ENCODE measurements at regions not wholly inside any gene's neighbourhood (a gene's known extent, or its start where the extent isn't known, plus 50 kb on each side); places are given as distances from the start of the nearest gene placed in this dataset.

DNA sequence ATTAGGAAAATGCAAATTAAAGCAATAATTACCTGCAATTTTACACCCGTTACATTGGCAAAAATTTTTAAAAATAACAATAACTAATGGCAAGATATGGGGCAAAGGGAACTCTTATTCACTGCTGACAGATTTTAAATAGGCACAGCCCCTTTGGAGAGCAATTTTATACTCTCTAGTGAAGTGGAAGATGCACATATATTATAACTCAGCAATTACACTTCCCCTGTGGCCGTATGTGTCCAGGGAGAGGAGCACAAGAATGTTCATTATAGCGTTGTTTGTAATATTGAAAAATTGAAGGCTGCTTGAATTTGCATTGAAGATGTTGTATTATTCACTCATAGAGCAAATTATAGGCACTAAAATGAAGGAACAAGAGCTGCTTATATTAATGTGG, 488.3 kb upstream of the ATXN7L3B start:
- H3K36me3 ChIP-seq (ENCODE audit: control insufficient read depth in 3 of 3, insufficient read depth in 3 of 3, low read length in 3 of 3), result no peaks in the 10 kb centered on the region
- no peak overlapping the region for H3K27ac ChIP-seq (ENCODE audit: low read depth, low read length)
- no peaks in the 10 kb centered on the region for H3K4me1 ChIP-seq (ENCODE audit: control insufficient read depth in 3 of 3, insufficient read depth in 3 of 3, low read length in 3 of 3)
- no peaks in the 10 kb centered on the region for H3K27me3 ChIP-seq (ENCODE audit: control insufficient read depth in 3 of 3, insufficient read depth in 3 of 3, low read length in 3 of 3)
- no peak overlapping the region for H3K9ac ChIP-seq (ENCODE audit: low read depth in 1 of 3, low read length in 3 of 3)
- H3K4me3 ChIP-seq (ENCODE audit: low read length in 3 of 3), result no peak overlapping the region
- no peaks in the 10 kb centered on the region for H3K9me3 ChIP-seq (ENCODE audit: control insufficient read depth in 3 of 3, low read length in 3 of 3)

- Histone ChIP-seq H3K9me3 (ENCODE audit: control insufficient read depth in 3 of 3, low read length in 3 of 3) (no peaks in the 10 kb centered on the region), H3K36me3 (ENCODE audit: control insufficient read depth in 3 of 3, insufficient read depth in 3 of 3, low read length in 3 of 3) (no peaks in the 10 kb centered on the region), H3K9ac (ENCODE audit: low read depth in 1 of 3, low read length in 3 of 3) (no peak overlapping the region), H3K4me1 (ENCODE audit: control insufficient read depth in 3 of 3, insufficient read depth in 3 of 3, low read length in 3 of 3) (no peaks in the 10 kb centered on the region), H3K27me3 (ENCODE audit: control insufficient read depth in 3 of 3, insufficient read depth in 3 of 3, low read length in 3 of 3) (no peaks in the 10 kb centered on the region), H3K27ac (ENCODE audit: low read depth, low read length) (no peak overlapping the region), H3K4me3 (ENCODE audit: low read length in 3 of 3) (no peak overlapping the region)
These were observed 485.8 kb upstream of the ATXN7L3B start for GRCh38 chr12:74051848-74052247.

DNA sequence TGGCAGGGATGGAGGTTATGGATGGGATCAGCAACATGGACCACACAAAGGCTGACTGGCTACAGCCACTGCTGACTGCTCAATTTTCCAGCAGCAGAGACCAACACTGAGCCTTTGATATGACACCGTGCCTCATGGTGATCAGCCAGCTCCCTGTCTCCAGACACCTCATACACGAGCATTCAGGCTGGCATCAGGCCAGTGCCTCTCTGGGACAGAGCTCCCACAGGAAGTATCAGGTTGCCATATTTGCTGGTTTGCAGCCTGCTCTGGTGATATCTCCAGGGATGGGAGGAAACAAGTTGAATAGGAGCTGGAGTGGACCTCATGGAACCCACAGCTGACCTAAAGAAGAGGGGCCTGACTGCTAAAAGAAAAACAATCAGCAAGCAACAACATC, 471.2 kb upstream of the ATXN7L3B start:
- Histone ChIP-seq H3K27me3 (ENCODE audit: control insufficient read depth in 3 of 3, insufficient read depth in 3 of 3, low read length in 3 of 3) (no peaks in the 10 kb centered on the region), H3K9ac (ENCODE audit: low read depth in 1 of 3, low read length in 3 of 3) (no peak overlapping the region), H3K9me3 (ENCODE audit: control insufficient read depth in 3 of 3, low read length in 3 of 3) (no peaks in the 10 kb centered on the region), H3K4me1 (ENCODE audit: control insufficient read depth in 3 of 3, insufficient read depth in 3 of 3, low read length in 3 of 3) (no peaks in the 10 kb centered on the region), H3K36me3 (ENCODE audit: control insufficient read depth in 3 of 3, insufficient read depth in 3 of 3, low read length in 3 of 3) (no peaks in the 10 kb centered on the region), H3K27ac (ENCODE audit: low read depth, low read length) (no peak overlapping the region), H3K4me3 (ENCODE audit: low read length in 3 of 3) (no peak overlapping the region)

DNA sequence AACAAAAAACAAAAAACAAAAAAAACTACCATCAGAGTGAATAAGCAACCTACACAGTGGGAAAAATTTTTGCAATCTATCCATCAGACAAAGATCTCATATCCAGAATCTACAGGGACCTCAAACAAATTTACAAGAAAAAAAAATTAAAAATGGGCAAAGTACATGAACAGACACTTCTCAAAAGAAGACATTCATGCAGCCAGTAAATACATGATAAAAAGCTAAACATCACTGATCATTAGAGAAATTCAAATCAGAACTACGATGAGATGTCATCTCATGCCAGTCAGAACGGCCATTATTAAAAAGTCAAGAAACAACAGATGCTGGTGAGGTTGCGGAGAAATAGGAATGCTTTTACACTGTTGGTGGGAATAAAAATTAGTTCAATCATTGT, 466.5 kb upstream of the ATXN7L3B start:
- Histone ChIP-seq H3K27ac (ENCODE audit: low read depth, low read length) (no peak overlapping the region), H3K4me1 (ENCODE audit: control insufficient read depth in 3 of 3, insufficient read depth in 3 of 3, low read length in 3 of 3) (no peaks in the 10 kb centered on the region), H3K27me3 (ENCODE audit: control insufficient read depth in 3 of 3, insufficient read depth in 3 of 3, low read length in 3 of 3) (no peaks in the 10 kb centered on the region), H3K9me3 (ENCODE audit: control insufficient read depth in 3 of 3, low read length in 3 of 3) (peaks cover 0 to 3% (median 0%) of the 10 kb centered on the region in 3 donors), H3K36me3 (ENCODE audit: control insufficient read depth in 3 of 3, insufficient read depth in 3 of 3, low read length in 3 of 3) (no peaks in the 10 kb centered on the region), H3K9ac (ENCODE audit: low read depth in 1 of 3, low read length in 3 of 3) (no peak overlapping the region), H3K4me3 (ENCODE audit: low read length in 3 of 3) (no peak overlapping the region)

DNA sequence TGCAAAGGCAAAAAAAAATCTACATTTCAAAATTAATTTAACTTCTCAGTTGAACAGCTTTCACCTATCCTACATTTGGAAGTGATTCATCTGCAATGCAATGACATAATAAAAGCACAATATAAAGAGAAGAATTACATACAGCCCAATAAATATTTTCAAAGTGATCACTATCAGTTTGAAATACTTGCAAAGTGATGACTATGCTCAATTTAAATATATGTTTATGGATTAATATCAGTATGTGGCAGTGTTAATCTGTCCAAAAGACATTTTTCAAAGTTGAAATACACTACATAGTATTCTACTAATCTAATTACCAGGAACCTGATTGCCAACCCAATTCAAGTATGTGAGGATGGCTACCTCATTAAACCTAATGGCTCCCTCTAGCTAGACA, 460.7 kb upstream of the ATXN7L3B start:
- H3K27ac ChIP-seq (ENCODE audit: low read depth, low read length), result no peak overlapping the region
- peaks cover 0 to 3% (median 0%) of the 10 kb centered on the region in 3 donors for H3K9me3 ChIP-seq (ENCODE audit: control insufficient read depth in 3 of 3, low read length in 3 of 3)
- no peak overlapping the region for H3K4me3 ChIP-seq (ENCODE audit: low read length in 3 of 3)
- H3K9ac ChIP-seq (ENCODE audit: low read depth in 1 of 3, low read length in 3 of 3), result no peak overlapping the region
- H3K27me3 ChIP-seq (ENCODE audit: control insufficient read depth in 3 of 3, insufficient read depth in 3 of 3, low read length in 3 of 3), result no peaks in the 10 kb centered on the region
- no peaks in the 10 kb centered on the region for H3K36me3 ChIP-seq (ENCODE audit: control insufficient read depth in 3 of 3, insufficient read depth in 3 of 3, low read length in 3 of 3)
- H3K4me1 ChIP-seq (ENCODE audit: control insufficient read depth in 3 of 3, insufficient read depth in 3 of 3, low read length in 3 of 3), result no peaks in the 10 kb centered on the region

DNA sequence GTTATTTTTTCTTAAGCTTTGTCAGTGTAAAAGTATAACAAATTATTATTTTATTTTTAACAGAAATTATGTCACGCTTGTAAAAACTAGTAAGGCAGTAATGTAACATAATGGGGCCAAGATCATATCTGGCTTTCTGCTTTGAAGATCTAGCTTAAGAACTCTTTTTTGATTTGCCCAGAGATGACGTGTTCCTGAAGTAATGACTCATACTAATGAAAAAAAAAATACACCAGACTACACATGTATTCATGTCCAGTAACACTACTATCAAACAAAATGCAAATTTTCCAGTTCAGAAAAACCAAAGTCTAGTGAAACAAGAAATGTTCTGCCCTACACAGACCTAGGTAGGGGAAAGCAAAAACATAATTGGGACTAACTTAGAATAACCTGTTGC, 432.2 kb upstream of the ATXN7L3B start:
- Histone ChIP-seq H3K4me1 (ENCODE audit: control insufficient read depth in 3 of 3, insufficient read depth in 3 of 3, low read length in 3 of 3) (no peaks in the 10 kb centered on the region), H3K27me3 (ENCODE audit: control insufficient read depth in 3 of 3, insufficient read depth in 3 of 3, low read length in 3 of 3) (no peaks in the 10 kb centered on the region), H3K27ac (ENCODE audit: low read depth, low read length) (no peak overlapping the region), H3K9me3 (ENCODE audit: control insufficient read depth in 3 of 3, low read length in 3 of 3) (no peaks in the 10 kb centered on the region), H3K36me3 (ENCODE audit: control insufficient read depth in 3 of 3, insufficient read depth in 3 of 3, low read length in 3 of 3) (no peaks in the 10 kb centered on the region), H3K9ac (ENCODE audit: low read depth in 1 of 3, low read length in 3 of 3) (no peak overlapping the region), H3K4me3 (ENCODE audit: low read length in 3 of 3) (no peak overlapping the region)

GRCh38 chr12:74108729-74109128, 428.9 kb upstream of the ATXN7L3B start:
- H3K9me3 ChIP-seq (ENCODE audit: control insufficient read depth in 3 of 3, low read length in 3 of 3), result peaks cover 0 to 3% (median 0%) of the 10 kb centered on the region in 3 donors
- H3K27ac ChIP-seq (ENCODE audit: low read depth, low read length), result no peak overlapping the region
- H3K36me3 ChIP-seq (ENCODE audit: control insufficient read depth in 3 of 3, insufficient read depth in 3 of 3, low read length in 3 of 3), result no peaks in the 10 kb centered on the region
- H3K4me3 ChIP-seq (ENCODE audit: low read length in 3 of 3), result no peak overlapping the region
- no peaks in the 10 kb centered on the region for H3K27me3 ChIP-seq (ENCODE audit: control insufficient read depth in 3 of 3, insufficient read depth in 3 of 3, low read length in 3 of 3)
- H3K4me1 ChIP-seq (ENCODE audit: control insufficient read depth in 3 of 3, insufficient read depth in 3 of 3, low read length in 3 of 3), result no peaks in the 10 kb centered on the region
- H3K9ac ChIP-seq (ENCODE audit: low read depth in 1 of 3, low read length in 3 of 3), result no peak overlapping the region

- peaks cover 0 to 3% (median 0%) of the 10 kb centered on the region in 3 donors for H3K9me3 ChIP-seq (ENCODE audit: control insufficient read depth in 3 of 3, low read length in 3 of 3)
- H3K36me3 ChIP-seq (ENCODE audit: control insufficient read depth in 3 of 3, insufficient read depth in 3 of 3, low read length in 3 of 3), result no peaks in the 10 kb centered on the region
- no peaks in the 10 kb centered on the region for H3K4me1 ChIP-seq (ENCODE audit: control insufficient read depth in 3 of 3, insufficient read depth in 3 of 3, low read length in 3 of 3)
These were observed 425.8 kb upstream of the ATXN7L3B start for GRCh38 chr12:74111688-74112360.

DNA sequence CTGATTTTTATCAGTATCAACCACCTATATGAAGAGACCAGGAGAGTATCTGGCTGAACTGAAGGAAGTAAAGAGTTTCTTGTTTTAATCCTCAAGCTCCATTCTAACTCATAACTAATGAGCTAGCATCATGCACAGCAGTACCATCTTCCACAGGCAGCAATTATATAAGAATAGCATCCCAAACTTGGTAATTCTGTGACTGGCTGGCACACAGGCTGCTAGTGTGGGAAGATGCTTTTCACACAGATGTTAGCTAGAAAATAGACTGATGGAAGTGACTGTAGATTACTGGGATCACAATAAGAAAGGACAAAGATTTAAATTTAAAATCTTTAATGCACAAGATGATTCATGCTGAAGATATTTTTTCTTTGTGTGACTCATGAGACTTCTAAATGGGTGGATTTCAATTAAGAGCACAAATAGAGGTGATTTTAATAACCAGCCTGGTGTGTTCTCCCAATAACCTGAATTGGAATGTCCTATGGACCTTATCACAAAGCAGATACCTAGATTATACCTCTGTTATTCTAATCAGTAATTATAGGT, 417.7 kb upstream of the ATXN7L3B start:
- H3K9ac ChIP-seq (ENCODE audit: low read depth in 1 of 3, low read length in 3 of 3), result no peak overlapping the region
- no peak overlapping the region for H3K27ac ChIP-seq (ENCODE audit: low read depth, low read length)
- no peak overlapping the region for H3K4me3 ChIP-seq (ENCODE audit: low read length in 3 of 3)
- no peaks in the 10 kb centered on the region for H3K27me3 ChIP-seq (ENCODE audit: control insufficient read depth in 3 of 3, insufficient read depth in 3 of 3, low read length in 3 of 3)
- no peaks in the 10 kb centered on the region for H3K36me3 ChIP-seq (ENCODE audit: control insufficient read depth in 3 of 3, insufficient read depth in 3 of 3, low read length in 3 of 3)
- no peaks in the 10 kb centered on the region for H3K4me1 ChIP-seq (ENCODE audit: control insufficient read depth in 3 of 3, insufficient read depth in 3 of 3, low read length in 3 of 3)
- no peaks in the 10 kb centered on the region for H3K9me3 ChIP-seq (ENCODE audit: control insufficient read depth in 3 of 3, low read length in 3 of 3)

More at GRCh38 chr12:74111688-74112360, 425.8 kb upstream of the ATXN7L3B start:
- Histone ChIP-seq H3K27ac (ENCODE audit: low read depth, low read length) (no peak overlapping the region), H3K27me3 (ENCODE audit: control insufficient read depth in 3 of 3, insufficient read depth in 3 of 3, low read length in 3 of 3) (no peaks in the 10 kb centered on the region), H3K4me3 (ENCODE audit: low read length in 3 of 3) (no peak overlapping the region), H3K9ac (ENCODE audit: low read depth in 1 of 3, low read length in 3 of 3) (no peak overlapping the region)

DNA sequence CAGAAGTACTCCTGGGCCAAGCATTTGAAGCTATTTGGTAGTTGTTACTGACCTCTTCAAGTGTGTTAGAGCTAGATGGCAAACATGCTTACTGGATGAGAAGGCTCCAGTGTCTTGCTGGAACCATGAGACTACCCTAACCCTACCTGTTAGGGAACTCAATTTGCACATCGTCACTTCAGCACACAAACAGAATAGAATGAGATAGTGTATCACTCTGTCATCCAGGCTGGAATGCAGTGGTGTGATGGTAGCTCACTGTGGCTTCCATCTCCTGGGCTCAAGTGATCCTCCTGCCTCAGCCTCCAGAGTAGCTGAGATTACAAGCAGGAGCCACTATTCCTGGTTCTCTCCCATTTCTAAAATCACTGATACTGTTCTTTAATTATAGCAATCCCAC, 417.0 kb upstream of the ATXN7L3B start:
- Histone ChIP-seq H3K9ac (ENCODE audit: low read depth in 1 of 3, low read length in 3 of 3) (no peak overlapping the region), H3K9me3 (ENCODE audit: control insufficient read depth in 3 of 3, low read length in 3 of 3) (no peaks in the 10 kb centered on the region), H3K4me3 (ENCODE audit: low read length in 3 of 3) (no peak overlapping the region), H3K27ac (ENCODE audit: low read depth, low read length) (no peak overlapping the region), H3K4me1 (ENCODE audit: control insufficient read depth in 3 of 3, insufficient read depth in 3 of 3, low read length in 3 of 3) (no peaks in the 10 kb centered on the region), H3K36me3 (ENCODE audit: control insufficient read depth in 3 of 3, insufficient read depth in 3 of 3, low read length in 3 of 3) (no peaks in the 10 kb centered on the region), H3K27me3 (ENCODE audit: control insufficient read depth in 3 of 3, insufficient read depth in 3 of 3, low read length in 3 of 3) (no peaks in the 10 kb centered on the region)

Measured in skeletal muscle tissue (tissue), 3 donors.